Spleen (tissue), 7 donors: ENCODE measurements at regions not wholly inside any gene's neighbourhood (a gene's known extent, or its start where the extent isn't known, plus 50 kb on each side); places are given as distances from the start of the nearest gene placed in this dataset.

Experiments
- CTCF ChIP-seq, 11 experiments: fragments of 200-600 bp in 7 of 11; fragments of 450-650 bp in 4 of 11; sonication (generic) in 4 of 11; IDR thresholded peaks in 8 of 11; conservative IDR thresholded peaks in 3 of 11; 1 replicate in 7 of 11; 2 replicates in 4 of 11; pipeline versions ENCODE4 v1.4.0 to v1.8.0; 2016 to 2021; ENCODE audit warnings: antibody characterized with exemption in 11 of 11, inconsistent platforms in 4 of 11, mild to moderate bottlenecking in 1 of 11
- POLR2A ChIP-seq, 3 donors: fragments of 450-650 bp; IDR thresholded peaks; one replicate each; pipeline ENCODE4 v1.5.1; 2017; ENCODE audit warnings: antibody characterized with exemption in 3 of 3, mild to moderate bottlenecking in 1 of 3
- POLR2AphosphoS5 ChIP-seq, 3 donors: sonication (generic); formaldehyde crosslinking; IDR thresholded peaks; one replicate each; pipeline ENCODE4 v1.5.1; 2017; ENCODE audit warnings: antibody characterized with exemption in 3 of 3
- donor health status: DM: no; HTN: no; CAD: no; lungs with moderate emphysema.
- donor health status: DM: no; HTN: no; CAD: no.
- donor health status: DM: no; HTN: no; CAD: no.

- TF ChIP-seq POLR2A (IDR thresholded peaks at IDR 0.05) (no peak), CTCF (IDR thresholded peaks at IDR 0.05 in 8 of 11, conservative IDR thresholded peaks at IDR 0.05 in 3 of 11) (no peak), POLR2AphosphoS5 (IDR thresholded peaks at IDR 0.05) (peak in 2 of 3 donors; percentile 47 to 56)
Observed at GRCh38 chr17:77458202-77459017, 317.6 kb downstream of the SEC14L1 start.
